ENCODE measurements at regions not wholly inside any gene's neighbourhood (a gene's known extent, or its start where the extent isn't known, plus 50 kb on each side); places are given as distances from the start of the nearest gene placed in this dataset.
A peak's percentile ranks its signal among the peaks of the same experiment; 100 is the strongest.

GRCh38 chr10:105843786-105844185 is 1202.7 kb downstream of the SORCS3 start:
- H3K4me3 Mint-ChIP-seq, result no peak overlapping the region
- H3K36me3 Mint-ChIP-seq, result no peaks in the 10 kb centered on the region
- no peak overlapping the region for H3K27ac Mint-ChIP-seq
- DNase-seq (ENCODE audit: low spot score in 2 of 2, unreplicated experiment in 2 of 2), result no peak
- peaks cover 2% of the 10 kb centered on the region for H3K27me3 Mint-ChIP-seq (ENCODE audit: low read depth)
- H3K4me1 Mint-ChIP-seq, result peaks cover 9% of the 10 kb centered on the region
- H3K9me3 Mint-ChIP-seq, result peaks cover 5% of the 10 kb centered on the region
- no peak for TF ChIP-seq CTCF (IDR thresholded peaks at IDR 0.05; ENCODE audit: unreplicated experiment)

- H3K27me3 Mint-ChIP-seq (ENCODE audit: low read depth), result peaks cover 2% of the 10 kb centered on the region
- no peak for DNase-seq (ENCODE audit: low spot score in 2 of 2, unreplicated experiment in 2 of 2)
Measured at GRCh38 chr10:105840288-105840770, 1199.2 kb downstream of the SORCS3 start.

GRCh38 chr10:105838392-105838791 is 1197.3 kb downstream of the SORCS3 start:
- no peaks in the 10 kb centered on the region for H3K27me3 Mint-ChIP-seq (ENCODE audit: low read depth)
- TF ChIP-seq CTCF (IDR thresholded peaks at IDR 0.05; ENCODE audit: unreplicated experiment), result no peak
- DNase-seq (ENCODE audit: low spot score in 2 of 2, unreplicated experiment in 2 of 2), result no peak
- no peak overlapping the region for H3K27ac Mint-ChIP-seq
- no peaks in the 10 kb centered on the region for H3K9me3 Mint-ChIP-seq
- H3K36me3 Mint-ChIP-seq, result no peaks in the 10 kb centered on the region
- no peak overlapping the region for H3K4me3 Mint-ChIP-seq
- H3K4me1 Mint-ChIP-seq, result peaks cover 20% of the 10 kb centered on the region

More at GRCh38 chr10:105840288-105840770, 1199.2 kb downstream of the SORCS3 start:
- Mint-ChIP-seq H3K36me3 (no peaks in the 10 kb centered on the region), H3K27ac (no peak overlapping the region), H3K4me3 (no peak overlapping the region), H3K9me3 (no peaks in the 10 kb centered on the region), H3K4me1 (peaks cover 17% of the 10 kb centered on the region)
- no peak for TF ChIP-seq CTCF (IDR thresholded peaks at IDR 0.05; ENCODE audit: unreplicated experiment)

- no peak for DNase-seq (ENCODE audit: low spot score in 2 of 2, unreplicated experiment in 2 of 2)
- no peak for TF ChIP-seq CTCF (IDR thresholded peaks at IDR 0.05; ENCODE audit: unreplicated experiment)
- H3K27me3 Mint-ChIP-seq (ENCODE audit: low read depth), result no peaks in the 10 kb centered on the region
- H3K4me3 Mint-ChIP-seq, result no peak overlapping the region
- H3K9me3 Mint-ChIP-seq, result no peaks in the 10 kb centered on the region
- H3K4me1 Mint-ChIP-seq, result peaks cover 20% of the 10 kb centered on the region
- no peaks in the 10 kb centered on the region for H3K36me3 Mint-ChIP-seq
- H3K27ac Mint-ChIP-seq, result no peak overlapping the region
Measured at GRCh38 chr10:105837951-105838350, 1196.9 kb downstream of the SORCS3 start.

GRCh38 chr10:105834261-105835059 is 1193.4 kb downstream of the SORCS3 start:
- Mint-ChIP-seq H3K4me1 (peaks cover 18% of the 10 kb centered on the region), H3K9me3 (no peaks in the 10 kb centered on the region), H3K27ac (peak overlapping the region; percentile 13), H3K36me3 (no peaks in the 10 kb centered on the region), H3K27me3 (ENCODE audit: low read depth) (no peaks in the 10 kb centered on the region), H3K4me3 (no peak overlapping the region)
- DNase-seq (ENCODE audit: low spot score in 2 of 2, unreplicated experiment in 2 of 2), result no peak
- TF ChIP-seq CTCF (IDR thresholded peaks at IDR 0.05; ENCODE audit: unreplicated experiment), result no peak

Data from mesothelial cell of epicardium (in vitro differentiated cells).